Fibroblast of mammary gland (primary cell): ENCODE measurements at regions not wholly inside any gene's neighbourhood (a gene's known extent, or its start where the extent isn't known, plus 50 kb on each side); places are given as distances from the start of the nearest gene placed in this dataset.

Experiments used
- DNase-seq: peaks from one replicate; pipeline ENCODE4 v3.0.0-alpha.2; 2010; ENCODE audit warnings: low read depth
- H3K4me3 ChIP-seq: 2 replicates; pipeline ENCODE4 v1.5.1; 2011; ENCODE audit warnings: low read depth, mild to moderate bottlenecking, low read length, moderate library complexity; ENCODE audit not compliant: control insufficient read depth
- TF ChIP-seq, protein P1 (sequence below): conservative IDR thresholded peaks from 2 replicates; pipeline ENCODE4 v1.5.1; 2011; ENCODE audit warnings: low read depth, low read length, inconsistent platforms; ENCODE audit not compliant: control insufficient read depth, insufficient read depth

- no peak overlapping the region for H3K4me3 ChIP-seq
- DNase-seq: no peak
- TF ChIP-seq, protein P1, sequence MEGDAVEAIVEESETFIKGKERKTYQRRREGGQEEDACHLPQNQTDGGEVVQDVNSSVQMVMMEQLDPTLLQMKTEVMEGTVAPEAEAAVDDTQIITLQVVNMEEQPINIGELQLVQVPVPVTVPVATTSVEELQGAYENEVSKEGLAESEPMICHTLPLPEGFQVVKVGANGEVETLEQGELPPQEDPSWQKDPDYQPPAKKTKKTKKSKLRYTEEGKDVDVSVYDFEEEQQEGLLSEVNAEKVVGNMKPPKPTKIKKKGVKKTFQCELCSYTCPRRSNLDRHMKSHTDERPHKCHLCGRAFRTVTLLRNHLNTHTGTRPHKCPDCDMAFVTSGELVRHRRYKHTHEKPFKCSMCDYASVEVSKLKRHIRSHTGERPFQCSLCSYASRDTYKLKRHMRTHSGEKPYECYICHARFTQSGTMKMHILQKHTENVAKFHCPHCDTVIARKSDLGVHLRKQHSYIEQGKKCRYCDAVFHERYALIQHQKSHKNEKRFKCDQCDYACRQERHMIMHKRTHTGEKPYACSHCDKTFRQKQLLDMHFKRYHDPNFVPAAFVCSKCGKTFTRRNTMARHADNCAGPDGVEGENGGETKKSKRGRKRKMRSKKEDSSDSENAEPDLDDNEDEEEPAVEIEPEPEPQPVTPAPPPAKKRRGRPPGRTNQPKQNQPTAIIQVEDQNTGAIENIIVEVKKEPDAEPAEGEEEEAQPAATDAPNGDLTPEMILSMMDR: no peak
Measured at GRCh38 chr17:79538291-79538690, 72.6 kb downstream of the RBFOX3 start.

GRCh38 chr17:79537686-79538085, 73.2 kb downstream of the RBFOX3 start:
- DNase-seq: no peak
- no peak overlapping the region for H3K4me3 ChIP-seq
- TF ChIP-seq, protein P1: no peak

DNA sequence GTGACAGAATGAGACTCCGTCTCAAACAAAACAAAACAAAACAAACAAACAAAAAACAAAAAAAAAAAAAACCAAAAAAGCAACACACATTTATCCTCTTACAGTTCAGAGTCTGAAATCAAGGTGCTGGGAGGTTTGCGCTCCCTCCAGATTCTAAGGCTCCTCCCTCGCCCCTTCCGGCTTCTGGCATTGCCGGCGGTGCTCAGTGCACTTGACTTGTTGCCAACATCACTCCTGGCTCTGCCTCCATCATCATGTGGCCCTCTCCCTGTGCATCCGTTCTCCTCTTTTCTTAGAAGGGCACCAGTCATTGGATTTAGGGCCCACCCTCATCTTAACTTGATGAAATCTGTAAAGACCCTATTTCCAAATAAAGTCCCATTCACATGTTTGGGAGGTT, 73.8 kb downstream of the RBFOX3 start:
- no peak for DNase-seq
- no peak overlapping the region for H3K4me3 ChIP-seq

GRCh38 chr17:79536212-79536840, 74.5 kb downstream of the RBFOX3 start:
- TF ChIP-seq, protein P1: no peak
- DNase-seq: no peak

More for the DNA sequence above, 73.8 kb downstream of the RBFOX3 start:
- TF ChIP-seq, protein P1: no peak

DNA sequence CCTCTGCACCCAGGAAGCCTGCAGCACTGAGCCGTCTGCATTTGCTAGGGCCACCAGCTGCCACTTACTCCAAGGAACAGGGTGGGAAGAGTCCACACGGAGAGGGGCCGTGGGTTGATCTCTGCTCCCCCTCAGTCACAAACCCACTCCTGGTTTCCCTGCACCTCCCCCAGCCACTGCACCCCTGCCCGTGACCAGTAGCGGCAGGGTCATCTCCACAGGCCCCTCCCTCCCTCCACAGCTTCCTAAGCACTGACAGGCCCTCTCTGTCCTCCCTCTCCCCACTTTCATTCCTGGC, 75.2 kb downstream of the RBFOX3 start:
- no peak overlapping the region for H3K4me3 ChIP-seq
- TF ChIP-seq, protein P1: no peak
- DNase-seq: no peak

More at GRCh38 chr17:79536212-79536840, 74.5 kb downstream of the RBFOX3 start:
- H3K4me3 ChIP-seq: no peak overlapping the region

- TF ChIP-seq, protein P1: no peak
- no peak for DNase-seq
- H3K4me3 ChIP-seq: no peak overlapping the region
Measured at GRCh38 chr17:79534851-79535727, 75.8 kb downstream of the RBFOX3 start.

- H3K4me3 ChIP-seq: no peak overlapping the region
- no peak for DNase-seq
- TF ChIP-seq, protein P1: no peak
Measured at GRCh38 chr17:79534111-79534510, 76.7 kb downstream of the RBFOX3 start.
